B cell (primary cell): ENCODE measurements at regions not wholly inside any gene's neighbourhood (a gene's known extent, or its start where the extent isn't known, plus 50 kb on each side); places are given as distances from the start of the nearest gene placed in this dataset.
"Not testable (repeated sequence)": the region's sequence is repeated elsewhere in the genome, so short reads cannot be mapped to it uniquely, and the experiment has no call there.

Source experiments
- CTCF ChIP-seq: fragments of 200-600 bp; IDR thresholded peaks from one replicate; pipeline ENCODE4 v1.8.0; 2022; ENCODE audit warnings: antibody characterized with exemption, mild to moderate bottlenecking
- EZH2 ChIP-seq: IDR thresholded peaks from 2 replicates; pipeline ENCODE4 v1.6.1; 2012; ENCODE audit warnings: borderline replicate concordance, low read depth, mild to moderate bottlenecking, moderate library complexity, low read length; ENCODE audit not compliant: insufficient read depth, poor library complexity, severe bottlenecking

GRCh38 chr20:26091921-26092320 lies 395.3 kb upstream of the ZNF337 start:
- not testable (repeated sequence) for TF ChIP-seq CTCF, EZH2
